GM18858 (cell line): ENCODE measurements at regions not wholly inside any gene's neighbourhood (a gene's known extent, or its start where the extent isn't known, plus 50 kb on each side); places are given as distances from the start of the nearest gene placed in this dataset.

Source experiments
- ATAC-seq: cut with Tn5 transposase; IDR thresholded peaks from one replicate; pipeline ENCODE4 v1.9.1; 2021; ENCODE audit not compliant: unreplicated experiment

DNA sequence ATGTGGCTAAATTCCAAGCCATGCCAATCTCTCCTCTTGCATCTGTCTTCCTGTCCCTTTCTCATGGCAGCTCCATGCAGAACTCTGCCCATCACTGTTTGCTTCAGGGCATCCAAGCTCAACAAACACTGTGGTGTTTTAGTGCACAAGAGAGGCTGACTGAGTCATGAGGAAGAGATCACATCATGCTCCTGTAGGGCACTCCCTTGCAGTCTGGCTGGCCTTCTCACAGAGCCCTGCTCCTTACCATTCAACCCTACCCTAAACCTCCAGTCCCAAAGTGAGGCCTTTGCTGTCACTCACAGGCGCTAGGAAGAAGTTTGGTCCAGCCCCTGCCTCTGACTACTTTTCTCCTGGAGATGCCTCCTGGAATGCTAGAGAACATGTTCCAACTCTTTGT is 194.0 kb downstream of the LRATD1 start:
- ATAC-seq = no peak

- ATAC-seq = no peak
Measured at GRCh38 chr2:14827226-14828023, 194.9 kb downstream of the LRATD1 start.

DNA sequence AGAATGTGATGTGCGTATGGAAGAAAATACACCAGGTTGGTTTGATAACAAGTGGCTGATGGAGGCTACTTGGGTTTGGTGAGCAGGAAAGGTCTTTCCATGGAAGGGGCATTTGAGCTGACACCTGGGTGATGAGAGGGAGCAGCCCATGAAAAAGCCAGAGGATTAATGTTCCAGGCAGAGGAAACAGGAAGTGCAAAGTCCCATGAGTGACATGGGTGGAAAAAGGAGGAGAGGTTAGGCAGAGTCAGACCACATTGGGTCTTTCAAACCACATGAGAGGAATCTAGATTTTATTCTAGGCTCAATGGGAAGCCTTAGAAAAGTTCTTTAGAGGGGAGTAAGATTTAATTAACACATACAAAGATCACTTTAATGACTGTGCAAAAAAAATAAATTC is 195.7 kb downstream of the LRATD1 start:
- ATAC-seq = no peak

DNA sequence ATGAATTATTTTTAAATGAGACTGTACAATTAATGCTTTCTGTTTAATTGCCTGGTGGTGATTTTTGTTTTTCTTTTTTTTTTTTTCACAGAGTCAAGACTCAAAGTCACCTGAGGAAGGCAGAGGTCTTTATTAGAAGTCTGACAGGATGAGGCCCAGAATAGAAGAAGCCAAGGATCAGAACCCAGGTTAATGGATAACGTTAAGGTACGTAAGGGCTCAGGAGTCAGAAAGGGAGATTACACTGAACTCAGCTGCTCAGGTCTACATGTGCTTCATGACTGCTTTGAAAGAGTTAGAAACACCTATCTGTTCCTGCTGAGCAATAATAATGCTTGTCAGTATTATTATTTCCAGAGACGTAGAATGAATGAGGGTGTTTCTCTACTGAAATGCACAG is 196.5 kb downstream of the LRATD1 start:
- ATAC-seq = no peak

GRCh38 chr2:14831458-14831857 is 198.9 kb downstream of the LRATD1 start:
- no peak for ATAC-seq

DNA sequence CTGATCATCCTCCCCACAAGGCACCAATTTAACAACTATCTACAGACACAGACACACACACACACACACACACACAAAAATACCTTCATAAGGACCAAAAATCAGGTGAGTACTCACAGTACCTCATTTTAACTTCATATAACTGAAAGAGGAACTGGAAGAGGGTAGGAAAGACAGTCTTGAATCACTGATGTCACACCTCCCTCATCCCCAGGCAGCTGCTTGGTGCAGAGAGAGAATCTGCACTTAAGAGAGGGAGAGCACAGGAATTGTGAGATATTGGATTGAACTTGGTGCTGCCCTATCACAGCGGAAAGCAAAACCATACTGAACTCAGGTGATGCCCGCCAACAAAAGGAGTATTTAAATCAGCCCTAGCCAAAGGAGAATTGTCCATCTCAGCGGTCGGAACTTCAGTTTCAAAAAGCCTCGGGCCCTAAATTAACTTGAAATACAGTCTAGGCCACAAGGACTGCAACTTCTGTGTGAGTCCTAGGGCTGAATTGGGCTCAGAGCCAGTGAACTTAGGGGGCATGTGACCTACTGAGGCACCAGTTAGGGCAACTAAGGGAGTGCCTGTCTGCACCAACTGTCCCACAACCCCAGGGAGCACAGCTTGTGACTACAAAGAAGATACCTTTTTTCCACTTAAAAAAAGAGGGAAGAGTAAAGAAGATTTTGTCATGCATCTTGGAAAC is 211.1 kb downstream of the LRATD1 start:
- no peak for ATAC-seq

- ATAC-seq = no peak
Measured at GRCh38 chr2:14855751-14856150, 223.2 kb downstream of the LRATD1 start.

GRCh38 chr2:14861181-14861580 is 228.7 kb downstream of the LRATD1 start:
- no peak for ATAC-seq

DNA sequence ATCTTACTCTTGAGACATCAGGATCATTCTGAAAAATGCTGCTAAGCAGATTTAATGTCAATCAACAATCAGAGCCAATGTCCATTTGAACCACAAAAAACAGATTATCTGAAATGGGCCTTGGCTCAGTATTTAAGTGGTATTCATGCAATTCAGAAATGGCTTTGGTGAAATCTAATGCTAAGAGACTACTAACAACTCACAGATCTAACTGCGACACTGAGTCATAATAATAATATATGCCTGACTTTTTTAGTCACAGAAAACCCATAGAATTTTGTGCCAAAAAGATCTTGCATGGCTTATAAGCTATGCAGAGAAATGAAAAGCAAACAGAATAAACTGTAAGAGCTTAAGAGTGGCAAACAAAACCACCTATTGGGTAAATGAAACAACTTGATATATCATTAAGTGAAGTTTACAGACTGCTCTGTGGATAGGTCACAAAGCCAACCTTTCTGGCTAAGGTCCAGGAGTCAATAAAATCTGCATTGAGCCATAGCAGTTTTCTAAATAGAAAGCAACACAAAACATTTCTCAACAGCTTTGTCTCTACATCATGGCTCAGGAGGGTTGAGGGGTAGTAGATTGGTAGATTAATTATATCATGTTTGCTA is 234.3 kb downstream of the LRATD1 start:
- ATAC-seq = no peak

GRCh38 chr2:14867853-14868252 is 235.3 kb downstream of the LRATD1 start:
- no peak for ATAC-seq

DNA sequence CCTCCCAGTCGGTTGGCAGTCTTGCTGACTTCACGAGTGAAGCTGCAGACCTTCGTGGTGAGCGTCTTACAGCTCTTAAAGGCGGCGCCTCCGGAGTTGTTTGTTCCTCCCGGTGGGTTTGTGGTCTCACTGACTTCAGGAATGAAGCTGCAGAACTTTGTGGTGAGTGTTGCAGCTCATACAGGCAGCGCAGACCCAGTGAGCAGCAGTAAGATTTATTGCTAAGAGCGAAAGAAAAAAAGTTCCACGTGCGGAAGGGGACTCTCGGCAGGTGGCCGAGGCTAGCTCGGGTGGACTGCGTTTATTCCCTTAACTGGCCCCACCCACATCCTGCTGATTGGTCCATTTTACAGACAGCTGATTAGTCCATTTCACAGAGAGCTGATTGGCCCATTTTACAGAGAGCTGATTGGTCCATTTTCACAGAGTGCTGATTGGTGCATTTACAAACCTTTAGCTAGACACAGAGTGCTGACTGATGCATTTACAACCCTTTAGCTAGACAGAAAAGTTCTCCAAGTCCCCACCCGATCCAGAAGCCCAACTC is 240.3 kb downstream of the LRATD1 start:
- no peak for ATAC-seq

- ATAC-seq = no peak
Measured at GRCh38 chr2:14881651-14882327, 249.3 kb downstream of the LRATD1 start.

GRCh38 chr2:14884651-14885050 is 252.1 kb downstream of the LRATD1 start:
- ATAC-seq = no peak

DNA sequence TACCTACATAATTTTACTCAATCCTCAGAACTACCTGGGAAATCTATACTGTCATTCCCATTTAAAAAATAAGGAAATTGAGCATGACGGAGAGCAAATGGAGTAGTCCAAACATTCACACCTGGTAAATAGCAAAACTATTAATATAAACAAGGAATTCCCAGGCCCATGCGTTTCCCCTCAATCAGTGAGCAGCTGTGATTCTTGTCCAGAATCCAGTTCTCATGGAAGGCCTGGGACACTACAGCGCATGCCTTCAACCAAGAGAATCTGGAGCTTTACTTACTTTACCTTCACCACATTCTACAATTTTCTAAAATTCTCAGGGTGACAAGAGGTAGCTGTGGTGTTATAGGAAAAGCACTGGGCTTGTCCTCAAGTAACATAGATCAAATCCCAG is 259.0 kb downstream of the LRATD1 start:
- ATAC-seq = no peak

DNA sequence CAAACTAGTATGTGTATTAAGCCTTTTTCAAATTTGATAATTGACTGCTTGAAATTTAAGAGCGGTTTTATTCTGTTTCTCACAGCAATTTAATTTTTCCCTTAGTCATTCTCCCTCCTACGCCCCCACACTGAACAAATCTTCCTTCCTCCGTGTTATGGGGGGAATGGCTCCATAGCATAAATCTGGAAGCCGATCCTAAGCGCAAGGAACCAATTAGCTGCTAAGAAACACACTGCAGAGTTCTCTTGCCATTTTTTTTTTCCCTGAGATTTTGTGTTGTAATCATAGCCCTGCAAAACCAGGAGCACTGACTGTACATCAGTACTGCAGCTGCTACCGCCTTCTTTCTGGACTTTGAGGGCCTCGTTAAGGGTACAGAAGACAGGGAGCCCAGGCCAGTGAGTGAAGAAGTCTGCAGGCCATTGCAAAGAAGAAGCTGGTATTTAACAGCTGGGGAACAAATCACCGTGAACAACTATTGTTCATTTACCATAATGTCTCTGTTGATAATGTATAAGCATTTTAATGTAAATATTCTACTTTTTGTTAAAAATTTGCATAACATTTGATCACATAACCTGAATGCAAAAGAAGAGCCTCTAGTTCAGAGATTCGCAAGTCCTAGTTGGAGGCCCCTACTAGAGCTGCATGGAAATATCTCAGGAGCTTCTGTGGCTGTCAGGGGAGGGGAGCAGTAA is 264.0 kb downstream of the LRATD1 start:
- ATAC-seq = no peak

DNA sequence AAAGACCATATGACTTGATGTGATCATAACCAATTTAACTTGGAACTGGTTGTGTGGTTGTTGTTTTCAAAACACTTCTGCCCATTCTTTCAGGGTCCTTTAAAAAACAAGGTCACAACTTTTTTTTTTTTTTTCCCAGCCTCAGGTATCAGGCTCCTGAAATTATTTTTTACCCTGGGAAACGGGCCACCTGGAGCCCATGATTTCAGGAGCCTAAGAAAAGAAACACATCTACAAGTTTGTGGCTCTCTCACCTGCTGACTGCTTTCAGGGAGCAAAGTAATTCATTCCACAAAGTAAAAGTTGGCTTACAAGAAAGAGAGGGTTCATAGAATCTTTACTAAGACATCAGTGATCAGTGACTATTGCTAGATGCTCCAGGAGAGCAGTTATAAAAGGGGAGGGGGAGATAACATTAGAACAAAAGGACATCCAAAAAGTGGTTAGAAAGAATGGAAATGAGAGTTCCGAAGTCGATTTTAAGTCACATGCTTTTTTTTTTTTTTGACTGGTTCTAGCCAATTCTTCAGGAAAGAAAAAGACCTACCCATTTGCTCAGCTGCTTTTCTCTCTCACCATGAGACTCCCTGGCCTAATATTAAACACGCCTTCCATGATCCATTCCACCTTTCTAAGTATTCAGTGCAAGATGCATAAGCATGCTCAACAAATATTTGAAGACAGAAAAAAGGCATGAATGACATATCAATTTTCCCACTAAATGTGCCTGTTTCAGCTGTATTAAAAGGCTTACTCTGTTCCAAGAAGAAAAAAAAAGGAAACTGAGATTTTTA is 267.3 kb downstream of the LRATD1 start:
- no peak for ATAC-seq

DNA sequence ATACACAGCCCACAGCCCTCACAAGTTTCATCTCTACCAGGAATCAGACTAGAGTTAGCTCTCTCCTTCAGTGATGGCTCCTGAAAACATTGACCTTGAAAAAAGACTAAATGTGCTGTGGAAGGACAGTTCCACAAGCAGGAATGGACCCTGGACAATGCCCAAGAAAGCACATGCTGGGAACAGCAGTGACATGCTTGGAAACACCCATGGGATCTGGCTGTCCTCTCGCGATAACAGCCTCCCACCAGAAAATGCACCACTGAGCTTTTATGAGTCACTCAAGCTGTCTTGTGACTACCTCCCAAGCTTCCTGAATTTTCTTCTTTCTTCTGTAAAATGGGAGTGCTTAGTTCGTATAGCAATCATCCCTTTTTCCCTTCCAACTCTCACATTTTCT is 269.2 kb downstream of the LRATD1 start:
- no peak for ATAC-seq

GRCh38 chr2:14902953-14903352 is 270.4 kb downstream of the LRATD1 start:
- ATAC-seq = no peak

DNA sequence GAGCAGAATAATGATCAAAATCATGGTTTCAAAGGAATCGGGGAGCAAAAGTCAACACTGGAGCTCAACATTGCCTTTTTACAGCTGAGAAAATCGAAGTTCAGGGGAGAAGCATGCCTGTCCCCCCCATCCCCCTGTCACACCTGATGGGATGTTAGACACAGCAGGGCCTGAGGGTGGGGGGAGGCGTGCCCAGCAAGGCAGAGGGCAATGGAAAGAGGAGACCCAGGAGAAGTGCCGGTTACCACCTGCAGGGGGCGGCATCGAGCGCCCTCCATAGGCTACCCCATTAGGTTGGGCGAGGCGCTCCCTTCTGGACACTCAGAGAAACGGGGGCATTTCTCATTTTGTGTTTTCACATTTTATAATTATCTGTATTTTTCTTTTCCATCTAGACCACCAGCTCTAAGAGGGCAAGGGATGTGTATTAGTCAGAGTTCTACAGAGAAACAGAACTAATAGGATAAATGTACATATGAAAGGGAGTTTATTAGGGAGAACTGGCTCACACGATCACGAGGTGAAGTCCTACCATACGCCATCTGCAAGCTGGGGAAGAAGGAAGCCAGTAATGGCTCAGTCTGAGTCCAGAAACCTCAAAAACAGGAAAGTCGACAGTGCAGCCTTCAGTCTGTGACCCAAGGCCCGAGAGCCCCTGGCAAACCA is 271.3 kb downstream of the LRATD1 start:
- ATAC-seq = peak; percentile 96
